HEK293 (cell line): ENCODE measurements at regions not wholly inside any gene's neighbourhood (a gene's known extent, or its start where the extent isn't known, plus 50 kb on each side); places are given as distances from the start of the nearest gene placed in this dataset.

Experiments used
- CTCF ChIA-PET: fragments of 350-600 bp; formaldehyde crosslinking; extraction: SDS; loops from one replicate; lab custom pipeline; 2021; ENCODE audit warnings: antibody characterized with exemption; lab: Yijun Ruan, JAX
- POLR2A ChIA-PET: fragments of 300-600 bp; formaldehyde crosslinking; extraction: SDS; loops from one replicate; lab custom pipeline; 2020; ENCODE audit warnings: antibody characterized with exemption, inconsistent platforms; lab: Yijun Ruan, JAX
- H3K27ac ChIP-seq: fragments of 200-500 bp; sonication (Bioruptor generic); 2 replicates; pipeline ENCODE4 v1.5.1; 2014; ENCODE audit warnings: low read depth, low read length, control low read depth, inconsistent platforms; ENCODE audit errors: extremely low read depth
- H3K36me3 ChIP-seq, 2 experiments: fragments of 200-500 bp in 1 of 2; sonication (Bioruptor generic) in 1 of 2; 1 replicate in 1 of 2; 2 replicates in 1 of 2; pipeline ENCODE4 v1.5.1; 2014 to 2017; ENCODE audit warnings: inconsistent platforms in 2 of 2, low read length in 2 of 2; ENCODE audit not compliant: control insufficient read depth in 2 of 2, insufficient read depth in 1 of 2
- H3K4me1 ChIP-seq: fragments of 200-500 bp; sonication (Bioruptor generic); 2 replicates; pipeline ENCODE4 v1.5.1; 2014; ENCODE audit warnings: mild to moderate bottlenecking, low read length, inconsistent platforms; ENCODE audit not compliant: control insufficient read depth, insufficient read depth
- H3K4me3 ChIP-seq: 2 replicates; pipeline ENCODE4 v1.5.1; 2011; ENCODE audit warnings: low read depth, mild to moderate bottlenecking, control low read depth, low read length, moderate library complexity
- H3K9me3 ChIP-seq: fragments of 200-500 bp; sonication (Bioruptor generic); 2 replicates; pipeline ENCODE4 v1.5.1; 2014; ENCODE audit warnings: low read depth, low read length, inconsistent platforms; ENCODE audit not compliant: control insufficient read depth, insufficient read depth
- HOXC10 ChIP-seq: sonication (generic); formaldehyde crosslinking; IDR thresholded peaks from 2 replicates; pipeline ENCODE4 v1.8.1; 2023; ENCODE audit warnings: mild to moderate bottlenecking, missing genetic modification reagents
- HOXD13 ChIP-seq: sonication (generic); formaldehyde crosslinking; IDR thresholded peaks from 2 replicates; pipeline ENCODE4 v1.8.0; 2022; ENCODE audit warnings: missing genetic modification reagents, borderline replicate concordance
- KLF7 ChIP-seq: fragments of 450-650 bp; formaldehyde crosslinking; IDR thresholded peaks from 2 replicates; pipeline ENCODE4 v1.5.1; 2016; ENCODE audit warnings: missing biosample characterization, missing genetic modification characterization, borderline replicate concordance
- ZBTB6 ChIP-seq: fragments of 450-650 bp; formaldehyde crosslinking; IDR thresholded peaks from 2 replicates; pipeline ENCODE4 v1.5.1; 2017; ENCODE audit warnings: missing biosample characterization, missing genetic modification characterization
- ZFP37 ChIP-seq: fragments of 450-650 bp; formaldehyde crosslinking; IDR thresholded peaks from 2 replicates; pipeline ENCODE4 v1.5.1; 2016; ENCODE audit warnings: missing biosample characterization, missing genetic modification characterization
- ZFP41 ChIP-seq: fragments of 450-650 bp; formaldehyde crosslinking; IDR thresholded peaks from 2 replicates; pipeline ENCODE4 v1.5.1; 2016; ENCODE audit warnings: missing biosample characterization, missing genetic modification characterization, borderline replicate concordance
- ZNF10 ChIP-seq: fragments of 450-650 bp; formaldehyde crosslinking; IDR thresholded peaks from 2 replicates; pipeline ENCODE4 v1.5.1; 2017; ENCODE audit warnings: missing biosample characterization, missing genetic modification characterization
- ZNF132 ChIP-seq: fragments of 450-650 bp; formaldehyde crosslinking; IDR thresholded peaks from 2 replicates; pipeline ENCODE4 v1.5.1; 2017; ENCODE audit warnings: missing biosample characterization, missing genetic modification characterization, borderline replicate concordance
- ZNF155 ChIP-seq: fragments of 450-650 bp; formaldehyde crosslinking; IDR thresholded peaks from 2 replicates; pipeline ENCODE4 v1.5.1; 2016; ENCODE audit warnings: missing biosample characterization, missing genetic modification characterization
- ZNF174 ChIP-seq: fragments of 450-650 bp; formaldehyde crosslinking; IDR thresholded peaks from 2 replicates; pipeline ENCODE4 v1.5.0; 2017; ENCODE audit warnings: missing biosample characterization, mild to moderate bottlenecking, missing genetic modification characterization
- ZNF175 ChIP-seq: fragments of 450-650 bp; formaldehyde crosslinking; IDR thresholded peaks from 2 replicates; pipeline ENCODE4 v1.5.1; 2016; ENCODE audit warnings: missing biosample characterization, missing genetic modification characterization
- ZNF18 ChIP-seq: fragments of 450-650 bp; formaldehyde crosslinking; IDR thresholded peaks from 2 replicates; pipeline ENCODE4 v1.5.1; 2016; ENCODE audit warnings: missing biosample characterization, missing genetic modification characterization
- ZNF24 ChIP-seq: fragments of 450-650 bp; formaldehyde crosslinking; IDR thresholded peaks from 2 replicates; pipeline ENCODE4 v1.5.1; 2016; ENCODE audit warnings: missing biosample characterization, missing genetic modification characterization
- ZNF335 ChIP-seq: fragments of 450-650 bp; formaldehyde crosslinking; conservative IDR thresholded peaks from 2 replicates; pipeline ENCODE4 v1.5.1; 2016; ENCODE audit warnings: missing biosample characterization, missing genetic modification characterization
- ZNF423 ChIP-seq: fragments of 450-650 bp; formaldehyde crosslinking; IDR thresholded peaks from 2 replicates; pipeline ENCODE4 v1.5.1; 2016; ENCODE audit warnings: missing biosample characterization, missing genetic modification characterization
- ZNF473 ChIP-seq: fragments of 450-650 bp; formaldehyde crosslinking; IDR thresholded peaks from 2 replicates; pipeline ENCODE4 v1.5.1; 2017; ENCODE audit warnings: missing biosample characterization, missing genetic modification characterization
- ZNF544 ChIP-seq: fragments of 450-650 bp; formaldehyde crosslinking; IDR thresholded peaks from 2 replicates; pipeline ENCODE4 v1.5.0; 2017; ENCODE audit warnings: missing biosample characterization, missing genetic modification characterization
- ZNF549 ChIP-seq: fragments of 450-650 bp; IDR thresholded peaks from 2 replicates; pipeline ENCODE4 v1.5.1; 2018; ENCODE audit warnings: missing biosample characterization, missing genetic modification characterization, mild to moderate bottlenecking, inconsistent platforms, moderate library complexity
- ZNF624 ChIP-seq: fragments of 450-650 bp; formaldehyde crosslinking; IDR thresholded peaks from 2 replicates; pipeline ENCODE4 v1.5.1; 2017; ENCODE audit warnings: missing biosample characterization, missing genetic modification characterization
- ZNF704 ChIP-seq: fragments of 450-650 bp; formaldehyde crosslinking; IDR thresholded peaks from 2 replicates; pipeline ENCODE4 v1.5.1; 2016; ENCODE audit warnings: missing biosample characterization, missing genetic modification characterization
- ZNF747 ChIP-seq: fragments of 450-650 bp; formaldehyde crosslinking; IDR thresholded peaks from 2 replicates; pipeline ENCODE4 v1.5.1; 2016; ENCODE audit warnings: missing biosample characterization, missing genetic modification characterization
- ZSCAN30 ChIP-seq: fragments of 450-650 bp; IDR thresholded peaks from 2 replicates; pipeline ENCODE4 v1.5.1; 2018; ENCODE audit warnings: missing biosample characterization, mild to moderate bottlenecking, missing genetic modification characterization, moderate library complexity
- TF ChIP-seq, protein P1 (sequence below): fragments of 450-650 bp; formaldehyde crosslinking; IDR thresholded peaks from 2 replicates; pipeline ENCODE4 v1.5.0; 2017; ENCODE audit warnings: missing biosample characterization, missing genetic modification characterization, borderline replicate concordance
- TF ChIP-seq, protein P2 (sequence below): fragments of 450-650 bp; formaldehyde crosslinking; optimal IDR thresholded peaks from 2 replicates; pipeline ENCODE3; 2016; ENCODE audit warnings: missing biosample characterization, mild to moderate bottlenecking, missing genetic modification characterization
- TF ChIP-seq, protein P3 (sequence below): fragments of 450-650 bp; formaldehyde crosslinking; IDR thresholded peaks from 2 replicates; pipeline ENCODE4 v1.5.1; 2016; ENCODE audit warnings: missing biosample characterization, missing genetic modification characterization

DNA sequence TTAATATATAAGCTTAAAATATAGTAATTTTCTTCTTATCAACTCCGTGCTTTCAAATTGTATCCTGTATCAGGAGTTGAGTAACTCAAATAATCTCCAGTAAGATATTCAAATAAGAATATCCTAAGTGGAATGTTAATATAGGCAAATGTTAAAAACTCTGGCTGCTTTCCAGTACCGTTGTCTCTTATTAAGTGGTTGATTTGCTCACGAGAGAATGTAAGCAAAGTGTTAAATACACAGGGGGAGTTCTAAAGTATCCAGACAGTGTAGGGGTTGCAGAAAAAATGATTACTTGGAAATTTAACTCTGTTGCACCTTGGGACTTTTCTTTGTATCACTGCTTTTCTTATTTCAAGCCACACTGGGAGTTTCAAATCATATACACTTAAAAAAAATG lies 478.9 kb upstream of the TBL1XR1 start:
- no peak overlapping the region for H3K4me3 ChIP-seq
- H3K36me3 ChIP-seq, result no peaks in the 10 kb centered on the region
- H3K4me1 ChIP-seq, result no peaks in the 10 kb centered on the region
- no peak overlapping the region for H3K27ac ChIP-seq
- CTCF ChIA-PET, result no interaction called here
- no peaks in the 10 kb centered on the region for H3K9me3 ChIP-seq
- no peak for TF ChIP-seq ZNF473
- no peak for TF ChIP-seq ZNF18
- no peak for TF ChIP-seq ZNF335
- no peak for TF ChIP-seq ZNF704 (tag by site-specific recombination)
- TF ChIP-seq ZNF132 (tag by site-specific recombination), result no peak
- TF ChIP-seq ZNF10, result no peak
- TF ChIP-seq, all 188 proteins: peak for 0
- POLR2A ChIA-PET, result no interaction called here

DNA sequence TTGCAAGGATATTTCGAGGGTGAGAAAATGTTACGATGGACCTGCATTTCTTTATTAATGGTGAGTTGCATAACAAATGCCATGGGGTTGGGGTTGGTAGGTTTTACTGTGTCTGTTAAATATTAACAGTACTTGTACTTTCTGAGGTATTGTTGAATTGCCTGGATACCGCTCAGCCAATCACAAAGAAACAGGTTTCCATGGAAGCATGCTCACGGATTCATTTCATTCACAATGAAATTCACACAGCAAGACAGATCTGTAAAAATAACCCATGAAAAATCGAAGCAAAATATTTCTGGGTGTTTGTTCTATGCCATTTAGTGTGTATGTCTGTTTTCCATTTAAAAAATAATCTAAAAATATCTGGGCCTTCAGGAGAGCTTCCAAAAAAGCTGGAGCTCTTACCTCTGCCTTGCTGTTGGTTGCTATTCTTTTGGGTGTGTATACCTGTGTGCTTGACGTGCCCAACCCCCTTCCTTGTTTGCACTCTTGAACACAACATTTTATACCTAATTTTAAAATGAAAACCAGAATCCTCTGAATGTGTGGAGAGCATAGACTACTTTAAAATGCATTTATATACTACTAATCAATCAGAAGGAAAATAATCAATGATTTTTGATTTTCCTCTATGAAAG lies 479.8 kb upstream of the TBL1XR1 start:
- CTCF ChIA-PET, result no interaction called here
- Histone ChIP-seq H3K4me1 (no peaks in the 10 kb centered on the region), H3K4me3 (no peak overlapping the region), H3K27ac (no peak overlapping the region), H3K9me3 (no peaks in the 10 kb centered on the region), H3K36me3 (no peaks in the 10 kb centered on the region)
- POLR2A ChIA-PET, result no interaction called here
- no peak for TF ChIP-seq ZNF747
- TF ChIP-seq HOXC10 (CRISPR knock-in tag), result no peak
- TF ChIP-seq ZNF624 (tag by site-specific recombination), result no peak
- no peak for TF ChIP-seq ZBTB6 (tag by site-specific recombination)
- TF ChIP-seq ZNF24, result no peak
- no peak for TF ChIP-seq ZFP37
- no peak for TF ChIP-seq KLF7
- no peak for TF ChIP-seq ZSCAN30
- TF ChIP-seq, protein P1, sequence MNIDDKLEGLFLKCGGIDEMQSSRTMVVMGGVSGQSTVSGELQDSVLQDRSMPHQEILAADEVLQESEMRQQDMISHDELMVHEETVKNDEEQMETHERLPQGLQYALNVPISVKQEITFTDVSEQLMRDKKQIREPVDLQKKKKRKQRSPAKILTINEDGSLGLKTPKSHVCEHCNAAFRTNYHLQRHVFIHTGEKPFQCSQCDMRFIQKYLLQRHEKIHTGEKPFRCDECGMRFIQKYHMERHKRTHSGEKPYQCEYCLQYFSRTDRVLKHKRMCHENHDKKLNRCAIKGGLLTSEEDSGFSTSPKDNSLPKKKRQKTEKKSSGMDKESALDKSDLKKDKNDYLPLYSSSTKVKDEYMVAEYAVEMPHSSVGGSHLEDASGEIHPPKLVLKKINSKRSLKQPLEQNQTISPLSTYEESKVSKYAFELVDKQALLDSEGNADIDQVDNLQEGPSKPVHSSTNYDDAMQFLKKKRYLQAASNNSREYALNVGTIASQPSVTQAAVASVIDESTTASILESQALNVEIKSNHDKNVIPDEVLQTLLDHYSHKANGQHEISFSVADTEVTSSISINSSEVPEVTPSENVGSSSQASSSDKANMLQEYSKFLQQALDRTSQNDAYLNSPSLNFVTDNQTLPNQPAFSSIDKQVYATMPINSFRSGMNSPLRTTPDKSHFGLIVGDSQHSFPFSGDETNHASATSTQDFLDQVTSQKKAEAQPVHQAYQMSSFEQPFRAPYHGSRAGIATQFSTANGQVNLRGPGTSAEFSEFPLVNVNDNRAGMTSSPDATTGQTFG, result no peak
- no peak for TF ChIP-seq ZNF423
- no peak for TF ChIP-seq ZNF175 (tag by site-specific recombination)
- TF ChIP-seq ZNF549, result no peak
- TF ChIP-seq HOXD13 (CRISPR knock-in tag), result no peak
- TF ChIP-seq ZNF544 (tag by site-specific recombination), result no peak
- TF ChIP-seq, protein P2, sequence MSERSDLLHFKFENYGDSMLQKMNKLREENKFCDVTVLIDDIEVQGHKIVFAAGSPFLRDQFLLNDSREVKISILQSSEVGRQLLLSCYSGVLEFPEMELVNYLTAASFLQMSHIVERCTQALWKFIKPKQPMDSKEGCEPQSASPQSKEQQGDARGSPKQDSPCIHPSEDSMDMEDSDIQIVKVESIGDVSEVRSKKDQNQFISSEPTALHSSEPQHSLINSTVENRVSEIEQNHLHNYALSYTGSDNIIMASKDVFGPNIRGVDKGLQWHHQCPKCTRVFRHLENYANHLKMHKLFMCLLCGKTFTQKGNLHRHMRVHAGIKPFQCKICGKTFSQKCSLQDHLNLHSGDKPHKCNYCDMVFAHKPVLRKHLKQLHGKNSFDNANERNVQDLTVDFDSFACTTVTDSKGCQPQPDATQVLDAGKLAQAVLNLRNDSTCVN, result no peak
- TF ChIP-seq ZNF174 (tag by site-specific recombination), result no peak
- TF ChIP-seq, protein P3, sequence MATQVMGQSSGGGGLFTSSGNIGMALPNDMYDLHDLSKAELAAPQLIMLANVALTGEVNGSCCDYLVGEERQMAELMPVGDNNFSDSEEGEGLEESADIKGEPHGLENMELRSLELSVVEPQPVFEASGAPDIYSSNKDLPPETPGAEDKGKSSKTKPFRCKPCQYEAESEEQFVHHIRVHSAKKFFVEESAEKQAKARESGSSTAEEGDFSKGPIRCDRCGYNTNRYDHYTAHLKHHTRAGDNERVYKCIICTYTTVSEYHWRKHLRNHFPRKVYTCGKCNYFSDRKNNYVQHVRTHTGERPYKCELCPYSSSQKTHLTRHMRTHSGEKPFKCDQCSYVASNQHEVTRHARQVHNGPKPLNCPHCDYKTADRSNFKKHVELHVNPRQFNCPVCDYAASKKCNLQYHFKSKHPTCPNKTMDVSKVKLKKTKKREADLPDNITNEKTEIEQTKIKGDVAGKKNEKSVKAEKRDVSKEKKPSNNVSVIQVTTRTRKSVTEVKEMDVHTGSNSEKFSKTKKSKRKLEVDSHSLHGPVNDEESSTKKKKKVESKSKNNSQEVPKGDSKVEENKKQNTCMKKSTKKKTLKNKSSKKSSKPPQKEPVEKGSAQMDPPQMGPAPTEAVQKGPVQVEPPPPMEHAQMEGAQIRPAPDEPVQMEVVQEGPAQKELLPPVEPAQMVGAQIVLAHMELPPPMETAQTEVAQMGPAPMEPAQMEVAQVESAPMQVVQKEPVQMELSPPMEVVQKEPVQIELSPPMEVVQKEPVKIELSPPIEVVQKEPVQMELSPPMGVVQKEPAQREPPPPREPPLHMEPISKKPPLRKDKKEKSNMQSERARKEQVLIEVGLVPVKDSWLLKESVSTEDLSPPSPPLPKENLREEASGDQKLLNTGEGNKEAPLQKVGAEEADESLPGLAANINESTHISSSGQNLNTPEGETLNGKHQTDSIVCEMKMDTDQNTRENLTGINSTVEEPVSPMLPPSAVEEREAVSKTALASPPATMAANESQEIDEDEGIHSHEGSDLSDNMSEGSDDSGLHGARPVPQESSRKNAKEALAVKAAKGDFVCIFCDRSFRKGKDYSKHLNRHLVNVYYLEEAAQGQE, result no peak
- no peak for TF ChIP-seq ZNF155 (tag by site-specific recombination)
- TF ChIP-seq ZFP41 (tag by site-specific recombination), result no peak
